Erythroblast (primary cell): ENCODE measurements at regions not wholly inside any gene's neighbourhood (a gene's known extent, or its start where the extent isn't known, plus 50 kb on each side); places are given as distances from the start of the nearest gene placed in this dataset.

ENCODE experiments used
- GATA1 ChIP-seq: IDR thresholded peaks from 2 replicates; pipeline ENCODE4 v1.6.1; 2011; ENCODE audit warnings: low read depth, mild to moderate bottlenecking, control low read depth, low read length, moderate library complexity
- POLR2A ChIP-seq: IDR thresholded peaks from 2 replicates; pipeline ENCODE4 v1.6.1; 2011; ENCODE audit warnings: mild to moderate bottlenecking, low read length

- no peak for TF ChIP-seq POLR2A
- TF ChIP-seq GATA1: no peak
Observed at GRCh38 chr5:157987259-157987658, 128.3 kb upstream of the CLINT1 start.
